H1 (cell line): ENCODE measurements at regions not wholly inside any gene's neighbourhood (a gene's known extent, or its start where the extent isn't known, plus 50 kb on each side); places are given as distances from the start of the nearest gene placed in this dataset.

Source experiments
- CTCF ChIA-PET: fragments of 300-600 bp; sonication (Branson Sonifier 250); formaldehyde crosslinking; loops from one replicate; lab custom pipeline; 2021; ENCODE audit not compliant: partially characterized antibody; lab: Charles Lee
- POLR2A ChIA-PET: fragments of 300-600 bp; sonication (Branson Sonifier 250); formaldehyde crosslinking; loops from one replicate; lab custom pipeline; 2021; ENCODE audit warnings: inconsistent platforms; ENCODE audit not compliant: partially characterized antibody; lab: Charles Lee
- DNase-seq, 2 experiments: peaks; one replicate each; pipeline versions ENCODE4 v3.0.0 to v3.0.0-alpha.2; 2010 to 2022; ENCODE audit warnings: low spot score in 2 of 2, low read depth in 1 of 2, mixed read lengths in 1 of 2
- FAIRE-seq: peaks from 2 replicates; lab custom pipeline; 2011; peaks lifted over from hg19 to GRCh38; lab: Jason Lieb, UNC
- H2AFZ ChIP-seq: 2 replicates; pipeline ENCODE4 v1.8.1; 2012; ENCODE audit warnings: low read length, inconsistent platforms
- H2AK5ac ChIP-seq: 2 replicates; pipeline ENCODE4 v1.6.1; 2013; ENCODE audit warnings: low read depth, low read length
- H2BK120ac ChIP-seq: replicated peaks from 2 replicates; pipeline ENCODE3; 2013; ENCODE audit warnings: low read depth, low read length, inconsistent platforms
- H2BK12ac ChIP-seq: 2 replicates; pipeline ENCODE4 v1.6.1; 2013; ENCODE audit warnings: low read depth, low read length
- H2BK15ac ChIP-seq: 2 replicates; pipeline ENCODE4 v1.6.1; 2013; ENCODE audit warnings: low read length
- H2BK20ac ChIP-seq: 2 replicates; pipeline ENCODE4 v1.6.1; 2013; ENCODE audit warnings: low read length
- H2BK5ac ChIP-seq: 2 replicates; pipeline ENCODE4 v1.6.1; 2013; ENCODE audit warnings: low read depth, low read length
- H3K14ac ChIP-seq: 2 replicates; pipeline ENCODE4 v1.6.1; 2013; ENCODE audit warnings: inconsistent platforms; ENCODE audit not compliant: insufficient read length
- H3K18ac ChIP-seq: 2 replicates; pipeline ENCODE4 v1.6.1; 2013; ENCODE audit warnings: low read length; ENCODE audit errors: extremely low read depth
- H3K23ac ChIP-seq: 2 replicates; pipeline ENCODE4 v1.6.1; 2013; ENCODE audit warnings: inconsistent platforms; ENCODE audit not compliant: insufficient read length
- H3K23me2 ChIP-seq: 2 replicates; pipeline ENCODE4 v1.6.1; 2013; ENCODE audit warnings: low read depth, low read length
- H3K27ac ChIP-seq: 2 replicates; pipeline ENCODE4 v1.6.1; 2011; ENCODE audit warnings: low read depth, low read length, inconsistent platforms
- H3K27me3 ChIP-seq, 4 experiments: replicated peaks in 1 of 4; 1 replicate in 1 of 4; 2 replicates in 3 of 4; pipeline versions ENCODE4 v1.6.1 to v1.8.1; 2011 to 2013; ENCODE audit warnings: low read length in 3 of 4, mild to moderate bottlenecking in 3 of 4, inconsistent platforms in 2 of 4, mixed read lengths in 2 of 4, moderate library complexity in 1 of 4; ENCODE audit not compliant: control insufficient read depth in 3 of 4, insufficient read depth in 3 of 4; ENCODE audit errors: extremely low read depth in 1 of 4
- H3K36me3 ChIP-seq, 4 experiments: 2 replicates each; pipeline versions ENCODE4 v1.6.1 to v1.8.1; 2011 to 2013; ENCODE audit warnings: mild to moderate bottlenecking in 4 of 4, low read length in 3 of 4, moderate library complexity in 2 of 4, control low read depth in 1 of 4, inconsistent platforms in 1 of 4; ENCODE audit not compliant: insufficient read depth in 4 of 4, control insufficient read depth in 2 of 4
- H3K4ac ChIP-seq: replicated peaks from 2 replicates; pipeline ENCODE3; 2013; ENCODE audit warnings: low read length, low read depth, mixed read lengths, inconsistent platforms; ENCODE audit not compliant: insufficient read length
- H3K4me1 ChIP-seq, 4 experiments: replicated peaks in 1 of 4; 1 replicate in 1 of 4; 2 replicates in 3 of 4; pipeline versions ENCODE4 v1.6.1 to v1.8.1; 2011 to 2013; ENCODE audit warnings: low read length in 3 of 4, inconsistent platforms in 2 of 4, mixed read lengths in 1 of 4; ENCODE audit not compliant: insufficient read depth in 4 of 4, control insufficient read depth in 3 of 4
- H3K4me2 ChIP-seq, 2 experiments: 2 replicates each; pipeline versions ENCODE4 v1.6.1 to v1.8.1; 2011 to 2013; ENCODE audit warnings: low read depth in 2 of 2, low read length in 2 of 2, control low read depth in 1 of 2, inconsistent platforms in 1 of 2, mild to moderate bottlenecking in 1 of 2; ENCODE audit not compliant: insufficient read depth in 1 of 2
- H3K4me3 ChIP-seq, 4 experiments: fragments of 200-600, 300-600 bp in 1 of 4; sonication (generic), shearing (Covaris generic), sonication (Bioruptor Twin) in 1 of 4; 2 replicates each; pipeline versions ENCODE4 v1.5.1 to v1.8.1; 2011 to 2016; ENCODE audit warnings: low read length in 4 of 4, low read depth in 3 of 4, control low read depth in 2 of 4, inconsistent platforms in 2 of 4, mild to moderate bottlenecking in 2 of 4, mixed read lengths in 1 of 4, moderate library complexity in 1 of 4; ENCODE audit not compliant: insufficient read depth in 2 of 4; ENCODE audit errors: extremely low read depth in 1 of 4
- H3K56ac ChIP-seq: replicated peaks from 2 replicates; pipeline ENCODE3; 2013; ENCODE audit warnings: low read depth, mild to moderate bottlenecking, mixed read lengths, low read length, inconsistent platforms; ENCODE audit not compliant: insufficient read length
- H3K79me1 ChIP-seq: 2 replicates; pipeline ENCODE4 v1.6.1; 2013; ENCODE audit warnings: low read depth, low read length, control low read depth
- H3K79me2 ChIP-seq, 2 experiments: 2 replicates each; pipeline versions ENCODE4 v1.6.1 to v1.8.1; 2012 to 2013; ENCODE audit warnings: low read length in 2 of 2, mild to moderate bottlenecking in 2 of 2, inconsistent platforms in 1 of 2; ENCODE audit not compliant: insufficient read depth in 2 of 2, control insufficient read depth in 1 of 2
- H3K9ac ChIP-seq, 4 experiments: replicated peaks in 1 of 4; 1 replicate in 1 of 4; 2 replicates in 3 of 4; pipeline versions ENCODE4 v1.6.1 to v1.8.1; 2011 to 2013; ENCODE audit warnings: low read depth in 3 of 4, low read length in 3 of 4, control low read depth in 2 of 4, mild to moderate bottlenecking in 2 of 4, moderate library complexity in 2 of 4, inconsistent platforms in 1 of 4; ENCODE audit errors: extremely low read depth in 1 of 4
- H3K9me3 ChIP-seq, 2 experiments: 2 replicates each; pipeline versions ENCODE4 v1.6.1 to v1.8.1; 2012 to 2013; ENCODE audit warnings: mild to moderate bottlenecking in 2 of 2, moderate library complexity in 2 of 2, control low read depth in 1 of 2, inconsistent platforms in 1 of 2, low read depth in 1 of 2, low read length in 1 of 2, mixed read lengths in 1 of 2; ENCODE audit not compliant: insufficient read depth in 2 of 2
- H4K20me1 ChIP-seq, 2 experiments: replicated peaks in 1 of 2; 2 replicates each; pipeline versions ENCODE3 to v1.8.1; 2011 to 2013; ENCODE audit warnings: inconsistent platforms in 2 of 2, low read length in 2 of 2, mild to moderate bottlenecking in 1 of 2; ENCODE audit not compliant: insufficient read depth in 2 of 2, control insufficient read depth in 1 of 2
- H4K5ac ChIP-seq: 2 replicates; pipeline ENCODE4 v1.6.1; 2013; ENCODE audit warnings: low read length, low read depth, mixed read lengths, inconsistent platforms; ENCODE audit not compliant: insufficient read length
- H4K8ac ChIP-seq: 2 replicates; pipeline ENCODE4 v1.8.0; 2013; ENCODE audit warnings: mild to moderate bottlenecking, moderate library complexity, low read length, inconsistent platforms; ENCODE audit not compliant: insufficient read depth; ENCODE audit errors: extremely low read depth
- H4K91ac ChIP-seq: replicated peaks from 2 replicates; pipeline ENCODE3; 2013; ENCODE audit warnings: low read length, mixed read lengths, inconsistent platforms; ENCODE audit not compliant: insufficient read length
- CBX8 ChIP-seq: fragments of 300-800, 300-1000 bp; sonication (generic); IDR thresholded peaks from 2 replicates; pipeline ENCODE4 v1.7.1; 2016; ENCODE audit warnings: low read depth, low read length, borderline replicate concordance
- GTF2F1 ChIP-seq: IDR thresholded peaks from 2 replicates; pipeline ENCODE4 v1.6.1; 2012; ENCODE audit warnings: low read depth, low read length, improper control_type of control experiment, borderline replicate concordance
- KDM5A ChIP-seq: fragments of 200-600 bp; IDR thresholded peaks from 2 replicates; pipeline ENCODE4 v1.7.1; 2012; ENCODE audit warnings: mild to moderate bottlenecking, low read length, inconsistent platforms, mixed read lengths
- RBBP5 ChIP-seq: IDR thresholded peaks from 2 replicates; pipeline ENCODE4 v1.7.1; 2012; ENCODE audit warnings: low read depth, mild to moderate bottlenecking, inconsistent platforms, low read length, moderate library complexity, borderline replicate concordance
- RFX5 ChIP-seq: IDR thresholded peaks from 2 replicates; pipeline ENCODE4 v1.6.1; 2011; ENCODE audit warnings: low read depth, low read length, improper control_type of control experiment, borderline replicate concordance
- SP2 ChIP-seq: IDR thresholded peaks from 2 replicates; pipeline ENCODE4 v1.6.1; 2012; ENCODE audit warnings: mild to moderate bottlenecking, low read length, inconsistent platforms
- TAF1 ChIP-seq: IDR thresholded peaks from 2 replicates; pipeline ENCODE4 v1.6.1; 2011; ENCODE audit warnings: mild to moderate bottlenecking, low read depth, low read length
- ZNF274 ChIP-seq: IDR thresholded peaks from 2 replicates; pipeline ENCODE4 v1.7.0; 2012; ENCODE audit warnings: low read length, borderline replicate concordance; ENCODE audit errors: extremely low read depth
- WGBS, 2 experiments: shearing (Covaris generic) in 1 of 2; methylation state at CpG; one replicate each; pipeline versions ENCODE4 v1.1.6 to v1.1.7; 2013 to 2015; ENCODE audit warnings: low lambda C conversion rate in 2 of 2, mixed read lengths in 2 of 2, inconsistent platforms in 1 of 2, low coverage in 1 of 2, missing lambda C conversion rate in 1 of 2; ENCODE audit not compliant: insufficient replicate concordance in 2 of 2, insufficient coverage in 1 of 2, insufficient read length in 1 of 2; ENCODE audit errors: extremely low coverage in 1 of 2, missing lambda C conversion rate in 1 of 2; 5-methylcytosine and 5-hydroxymethylcytosine counted together

DNA sequence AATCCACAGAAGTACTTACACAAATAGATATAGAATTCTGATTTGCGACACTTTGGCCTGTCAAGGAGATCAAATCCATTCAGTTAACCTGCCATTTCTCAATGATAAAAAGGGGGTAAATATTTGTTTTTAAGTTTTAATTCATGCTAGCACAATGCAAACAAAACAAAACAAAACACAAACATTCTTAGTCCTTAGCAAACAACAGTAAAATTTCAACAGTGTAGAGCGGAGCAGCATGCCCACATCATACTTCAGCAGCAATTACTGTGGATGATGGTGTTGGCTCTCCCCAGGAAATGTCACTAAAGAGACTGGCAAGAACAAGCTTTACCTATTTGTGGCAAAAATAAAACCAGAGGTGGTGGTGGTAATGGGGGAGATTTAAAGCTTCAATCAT is 625.2 kb upstream of the PCDH20 start:
- no peak overlapping the region for H2AFZ ChIP-seq
- H3K14ac ChIP-seq = no peak overlapping the region
- no peak overlapping the region for H3K18ac ChIP-seq
- H2BK12ac ChIP-seq = no peak overlapping the region
- H3K79me1 ChIP-seq = no peaks in the 10 kb centered on the region
- no peak overlapping the region for H2BK15ac ChIP-seq
- no peaks in the 10 kb centered on the region for H3K36me3 ChIP-seq
- H2BK20ac ChIP-seq = no peak overlapping the region
- no peak overlapping the region for H3K4me3 ChIP-seq
- POLR2A ChIA-PET = no interaction called here
- no peak overlapping the region for H4K8ac ChIP-seq
- H3K27me3 ChIP-seq = no peaks in the 10 kb centered on the region
- FAIRE-seq (no peak), DNase-seq (no peak)
- no peak overlapping the region for H3K4me2 ChIP-seq
- H2AK5ac ChIP-seq = no peak overlapping the region
- no peaks in the 10 kb centered on the region; a peak in 1 of 4 replicates for H3K9me3 ChIP-seq
- no peak overlapping the region for H3K9ac ChIP-seq
- no peaks in the 10 kb centered on the region for H3K23me2 ChIP-seq
- no peak overlapping the region for H2BK120ac ChIP-seq
- no peak overlapping the region for H3K56ac ChIP-seq
- no peaks in the 10 kb centered on the region for H4K20me1 ChIP-seq
- H3K4me1 ChIP-seq = no peaks in the 10 kb centered on the region
- H3K23ac ChIP-seq = no peak overlapping the region
- H4K91ac ChIP-seq = no peak overlapping the region
- no peaks in the 10 kb centered on the region for H3K79me2 ChIP-seq
- WGBS, 2 experiments = 96% methylated on average over 2 of the region's 2 CpGs; no CpG with 5 or more reads in 1 of the 2 experiments
- no peak overlapping the region for H3K4ac ChIP-seq
- no peak overlapping the region for H2BK5ac ChIP-seq
- no peak overlapping the region for H3K27ac ChIP-seq
- CTCF ChIA-PET = no interaction called here
- H4K5ac ChIP-seq = no peak overlapping the region
- no peak for TF ChIP-seq ZNF274
- no peak for TF ChIP-seq RBBP5
- TF ChIP-seq TAF1 = no peak
- TF ChIP-seq SP2 = no peak
- TF ChIP-seq GTF2F1 = no peak
- no peak for TF ChIP-seq CBX8
- TF ChIP-seq RFX5 = no peak
- no peak for TF ChIP-seq KDM5A
